H4 (cell line): ENCODE measurements at regions not wholly inside any gene's neighbourhood (a gene's known extent, or its start where the extent isn't known, plus 50 kb on each side); places are given as distances from the start of the nearest gene placed in this dataset.

Experiments
- DNase-seq: peaks from one replicate; pipeline ENCODE4 v3.0.0-alpha.2; 2015; ENCODE audit warnings: low spot score

DNA sequence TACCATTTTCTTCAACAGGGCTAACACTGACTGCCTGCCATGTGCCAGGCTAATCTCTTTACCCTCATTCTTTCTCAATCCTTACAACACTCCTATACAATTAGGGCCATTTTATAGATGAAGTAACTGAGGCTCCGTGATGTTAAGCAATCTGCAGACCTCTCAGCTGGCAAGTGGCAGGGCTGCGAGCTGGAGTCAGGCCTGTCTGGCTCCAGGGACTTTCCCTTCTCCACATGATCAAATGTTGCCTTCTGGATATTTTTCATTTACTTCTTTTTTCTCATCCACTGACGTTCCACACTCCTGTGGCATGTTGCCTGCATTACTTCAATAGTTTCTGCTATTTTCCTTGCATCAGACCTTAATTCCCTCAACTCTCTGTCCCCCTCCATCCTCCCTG is 55.2 kb upstream of the TAGAP start:
- no peak for DNase-seq

DNA sequence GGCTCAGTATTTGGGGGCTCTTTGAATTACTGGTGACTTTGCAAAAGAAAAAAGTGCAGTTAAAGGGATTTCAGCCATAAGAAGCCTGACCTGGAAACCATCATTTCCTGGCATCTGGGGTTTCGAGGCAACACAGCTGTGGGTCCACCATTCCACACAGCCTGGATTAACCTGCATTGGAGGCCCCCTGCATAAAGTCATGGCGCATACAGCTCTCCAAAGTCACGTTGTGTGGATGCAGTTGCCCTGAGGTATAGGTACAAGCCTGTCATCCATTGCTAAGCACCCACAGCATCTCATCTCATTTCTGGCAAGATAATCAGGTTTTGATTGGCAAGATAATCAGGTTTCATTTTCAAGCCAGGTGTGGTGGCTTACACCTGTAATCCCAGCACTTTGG is 54.5 kb upstream of the TAGAP start:
- no peak for DNase-seq

DNA sequence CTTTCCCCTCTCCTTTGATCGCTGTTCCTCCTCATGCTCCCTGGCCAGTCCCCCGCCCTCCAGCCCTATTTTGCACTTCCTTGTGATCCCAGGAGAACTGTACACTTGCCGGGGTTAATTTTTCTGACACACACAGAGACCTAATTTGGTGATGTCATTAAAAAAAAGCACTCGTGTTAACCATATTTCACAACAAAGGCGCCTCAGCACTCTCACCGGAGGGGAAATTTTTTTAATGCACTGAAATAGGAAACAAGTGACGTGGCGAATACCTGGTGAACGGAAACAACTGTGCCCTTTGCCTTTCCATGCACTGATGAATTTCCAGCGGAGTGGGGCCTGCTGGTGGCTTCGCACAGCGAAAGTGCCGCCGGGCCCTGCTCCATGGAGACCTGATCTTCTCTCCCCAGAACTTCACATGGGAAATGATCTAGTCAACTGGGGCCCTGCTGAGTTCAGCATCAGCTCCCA is 53.9 kb upstream of the TAGAP start:
- no peak for DNase-seq

DNA sequence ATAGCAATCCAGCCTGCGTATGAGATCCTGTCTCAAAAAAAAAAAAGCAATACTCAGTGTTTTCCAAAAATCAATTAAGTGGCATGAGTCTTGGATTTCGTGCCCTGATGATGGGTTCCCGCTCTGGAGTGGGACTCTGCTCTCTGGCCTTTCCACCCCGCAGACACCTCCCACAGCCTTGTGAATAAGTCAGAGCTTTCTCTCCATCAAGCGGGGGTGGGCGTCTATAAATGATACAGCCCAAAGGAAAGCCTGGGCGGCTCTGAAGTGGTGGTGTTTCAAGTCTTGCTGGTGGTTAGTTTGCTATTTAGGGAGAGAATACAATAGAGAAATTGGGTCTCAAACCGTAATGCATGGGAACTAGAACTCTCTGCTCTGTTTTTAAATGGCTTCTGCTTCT is 52.5 kb upstream of the TAGAP start:
- DNase-seq, result no peak

DNA sequence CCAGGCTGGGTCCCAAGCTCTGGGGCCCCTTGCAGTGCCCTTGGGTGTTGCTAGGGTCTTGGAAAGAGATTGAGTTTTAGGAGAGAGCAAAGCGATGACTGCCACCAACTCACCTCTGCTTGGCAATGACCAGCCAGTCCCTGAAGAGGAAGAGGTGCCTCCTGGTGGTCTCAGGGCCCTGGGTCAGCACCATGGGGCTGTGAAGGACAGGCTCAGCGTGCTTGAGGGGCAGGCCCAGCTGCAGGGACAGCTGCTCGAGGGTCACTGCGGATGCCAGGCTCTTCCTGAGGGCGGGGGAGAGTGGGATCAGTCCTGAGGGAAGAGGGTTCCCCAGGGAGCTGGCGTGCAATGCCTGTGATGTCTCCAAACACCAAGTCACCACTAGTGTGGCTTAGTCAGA is 50.8 kb upstream of the TAGAP start:
- DNase-seq, result no peak

DNA sequence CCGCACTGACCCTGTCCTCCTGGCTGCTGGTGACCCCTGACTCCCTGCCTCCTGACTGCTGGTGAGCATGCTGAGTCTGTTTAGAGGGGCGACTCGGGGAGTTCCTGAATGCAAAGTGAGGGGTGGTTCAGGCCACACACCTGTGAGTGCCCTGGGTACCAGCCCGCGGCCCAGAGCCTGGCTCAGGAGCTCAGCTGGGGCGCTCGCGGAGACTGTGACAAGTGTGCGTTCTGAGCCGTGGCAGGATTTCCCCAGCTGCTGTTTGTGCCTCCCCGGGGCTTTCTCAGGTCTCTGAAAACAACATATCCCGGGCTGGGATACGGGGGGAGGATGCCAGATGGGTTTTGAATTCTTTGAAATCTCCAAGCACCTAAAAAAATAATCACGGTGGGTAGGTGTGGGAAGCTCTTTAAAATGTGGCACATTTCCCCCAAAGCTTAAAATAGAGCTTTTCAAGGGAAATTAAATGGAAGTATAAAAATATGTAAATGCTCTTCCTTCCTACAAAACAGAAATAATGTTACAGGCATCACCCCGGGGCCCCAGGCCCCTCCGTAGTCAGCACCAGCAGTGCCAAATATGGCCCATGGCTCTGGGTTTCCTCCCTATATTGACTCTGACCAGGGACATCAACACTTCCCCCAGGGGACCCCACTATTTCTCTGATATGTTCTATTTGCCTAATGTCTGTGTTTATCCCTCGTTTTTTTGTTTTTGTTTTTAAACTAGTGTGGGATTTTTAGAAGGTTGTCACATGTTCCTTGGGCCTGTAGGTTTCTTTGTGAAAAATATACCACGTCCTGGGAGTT is 49.9 kb upstream of the TAGAP start:
- DNase-seq, result no peak
